Activated B cell treated with CpG ODN at 0.5 μM for 24 hours (primary cell): ENCODE measurements at regions not wholly inside any gene's neighbourhood (a gene's known extent, or its start where the extent isn't known, plus 50 kb on each side); places are given as distances from the start of the nearest gene placed in this dataset.

Experiments used
- ATAC-seq: fragments of 200-7000 bp; cut with Tn5 transposase; one replicate; pipeline ENCODE4 v1.10.0; 2021; ENCODE audit warnings: low read depth, mild to moderate bottlenecking, moderate library complexity
- CTCF ChIA-PET: fragments of 350-600 bp; sonication (Branson Sonifier 250); formaldehyde crosslinking; loops from one replicate; lab custom pipeline; 2021; ENCODE audit warnings: antibody characterized with exemption; lab: Charles Lee
- POLR2A ChIA-PET: fragments of 350-600 bp; sonication (Branson Sonifier 250); formaldehyde crosslinking; loops from one replicate; lab custom pipeline; 2021; ENCODE audit warnings: antibody characterized with exemption; lab: Charles Lee
- DNase-seq: peaks from one replicate; pipeline ENCODE4 v3.0.0; 2022
- H3K27ac Mint-ChIP-seq: one replicate; pipeline ENCODE4 v1.8.0; 2020; ENCODE audit warnings: mixed read lengths
- H3K27me3 Mint-ChIP-seq: one replicate; pipeline ENCODE4 v1.8.0; 2021; ENCODE audit warnings: mixed read lengths
- H3K36me3 Mint-ChIP-seq: one replicate; pipeline ENCODE4 v1.8.0; 2021; ENCODE audit warnings: low read depth, mixed read lengths
- H3K4me1 Mint-ChIP-seq: one replicate; pipeline ENCODE4 v1.8.0; 2021; ENCODE audit warnings: mixed read lengths
- H3K4me3 Mint-ChIP-seq: one replicate; pipeline ENCODE4 v1.8.0; 2020; ENCODE audit warnings: mild to moderate bottlenecking, mixed read lengths
- H3K9me3 Mint-ChIP-seq: one replicate; pipeline ENCODE4 v1.8.0; 2020; ENCODE audit warnings: mixed read lengths
- intact Hi-C: fragments of 100-400 bp; cut with micrococcal nuclease; formaldehyde crosslinking; loops from one replicate; pipeline ENCODE4 v1.15.1; 2024
- TF ChIP-seq, protein P1 (sequence below): fragments of 200-600 bp; IDR thresholded peaks from one replicate; pipeline ENCODE4 v1.8.0; 2022; ENCODE audit warnings: antibody characterized with exemption, mild to moderate bottlenecking

GRCh38 chr7:130993671-130994365 lies 259.8 kb upstream of the KLF14 start:
- Mint-ChIP-seq H3K4me3 (peak overlapping the region; percentile 12), H3K27ac (peak overlapping the region; percentile 77), H3K9me3 (no peaks in the 10 kb centered on the region), H3K27me3 (no peaks in the 10 kb centered on the region), H3K36me3 (peaks cover 35% of the 10 kb centered on the region), H3K4me1 (peaks cover 82% of the 10 kb centered on the region)
- POLR2A ChIA-PET: interaction anchor here (0.7 to 1.6 kb wide), 7 partner anchors 11 to 167 kb away, joined by 3 to 17 read pairs (median 6); no protein-coding TSS in a partner anchor
- ATAC-seq (peak; percentile 79), DNase-seq (no peak)
- TF ChIP-seq, protein P1, sequence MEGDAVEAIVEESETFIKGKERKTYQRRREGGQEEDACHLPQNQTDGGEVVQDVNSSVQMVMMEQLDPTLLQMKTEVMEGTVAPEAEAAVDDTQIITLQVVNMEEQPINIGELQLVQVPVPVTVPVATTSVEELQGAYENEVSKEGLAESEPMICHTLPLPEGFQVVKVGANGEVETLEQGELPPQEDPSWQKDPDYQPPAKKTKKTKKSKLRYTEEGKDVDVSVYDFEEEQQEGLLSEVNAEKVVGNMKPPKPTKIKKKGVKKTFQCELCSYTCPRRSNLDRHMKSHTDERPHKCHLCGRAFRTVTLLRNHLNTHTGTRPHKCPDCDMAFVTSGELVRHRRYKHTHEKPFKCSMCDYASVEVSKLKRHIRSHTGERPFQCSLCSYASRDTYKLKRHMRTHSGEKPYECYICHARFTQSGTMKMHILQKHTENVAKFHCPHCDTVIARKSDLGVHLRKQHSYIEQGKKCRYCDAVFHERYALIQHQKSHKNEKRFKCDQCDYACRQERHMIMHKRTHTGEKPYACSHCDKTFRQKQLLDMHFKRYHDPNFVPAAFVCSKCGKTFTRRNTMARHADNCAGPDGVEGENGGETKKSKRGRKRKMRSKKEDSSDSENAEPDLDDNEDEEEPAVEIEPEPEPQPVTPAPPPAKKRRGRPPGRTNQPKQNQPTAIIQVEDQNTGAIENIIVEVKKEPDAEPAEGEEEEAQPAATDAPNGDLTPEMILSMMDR: no peak
- intact Hi-C loops: loop anchor here (1.0 kb wide), 2 partner anchors 9 to 12 kb away; no protein-coding TSS in a partner anchor
- CTCF ChIA-PET: interaction anchor here (0.6 to 4.2 kb wide), 3 partner anchors 12 to 46 kb away, joined by 3 to 33 read pairs (median 6); no protein-coding TSS in a partner anchor

GRCh38 chr7:130994378-130995115 lies 260.5 kb upstream of the KLF14 start:
- H3K36me3 Mint-ChIP-seq: peaks cover 32% of the 10 kb centered on the region
- peaks cover 82% of the 10 kb centered on the region for H3K4me1 Mint-ChIP-seq
- DNase-seq (no peak), ATAC-seq (peak; percentile 11)
- CTCF ChIA-PET: interaction anchor here (0.9 to 4.2 kb wide), 3 partner anchors 12 to 98 kb away, joined by 4 to 33 read pairs (median 9); no protein-coding TSS in a partner anchor
- H3K27ac Mint-ChIP-seq: peak overlapping the region; percentile 77
- TF ChIP-seq, protein P1: no peak
- intact Hi-C loops: loop anchor here (1.0 to 5.0 kb wide), 3 partner anchors 9 to 38 kb away; no protein-coding TSS in a partner anchor
- H3K27me3 Mint-ChIP-seq: no peaks in the 10 kb centered on the region
- H3K4me3 Mint-ChIP-seq: peak overlapping the region; percentile 12
- H3K9me3 Mint-ChIP-seq: no peaks in the 10 kb centered on the region
- POLR2A ChIA-PET: interaction anchor here (0.5 to 2.9 kb wide), 11 partner anchors 12 to 167 kb away, joined by 3 to 17 read pairs (median 5); no protein-coding TSS in a partner anchor

- POLR2A ChIA-PET: interaction anchor here (0.5 to 2.9 kb wide), 9 partner anchors 12 to 45 kb away, joined by 3 to 17 read pairs (median 6); no protein-coding TSS in a partner anchor
- no peak for ATAC-seq
- H3K36me3 Mint-ChIP-seq: peaks cover 34% of the 10 kb centered on the region
- CTCF ChIA-PET: interaction anchor here (0.9 to 4.2 kb wide), 4 partner anchors 12 to 99 kb away, joined by 3 to 33 read pairs (median 6); no protein-coding TSS in a partner anchor
- H3K4me3 Mint-ChIP-seq: no peak overlapping the region
- TF ChIP-seq, protein P1: no peak
- DNase-seq: no peak
- no peaks in the 10 kb centered on the region for H3K27me3 Mint-ChIP-seq
- peaks cover 85% of the 10 kb centered on the region for H3K4me1 Mint-ChIP-seq
- intact Hi-C loops: loop anchor here (2.0 to 5.0 kb wide), 2 partner anchors 15 to 37 kb away; no protein-coding TSS in a partner anchor
- H3K27ac Mint-ChIP-seq: peak overlapping the region; percentile 79
- H3K9me3 Mint-ChIP-seq: no peaks in the 10 kb centered on the region
Observed at GRCh38 chr7:130995252-130996081, 261.5 kb upstream of the KLF14 start.

GRCh38 chr7:130996205-130996832 lies 262.3 kb upstream of the KLF14 start:
- intact Hi-C loops: loop anchor here (2.0 to 5.0 kb wide), 2 partner anchors 14 to 36 kb away; no protein-coding TSS in a partner anchor
- H3K36me3 Mint-ChIP-seq: peaks cover 29% of the 10 kb centered on the region
- no peaks in the 10 kb centered on the region for H3K9me3 Mint-ChIP-seq
- no peaks in the 10 kb centered on the region for H3K27me3 Mint-ChIP-seq
- peak overlapping the region; percentile 79 for H3K27ac Mint-ChIP-seq
- peak overlapping the region; percentile 4 for H3K4me3 Mint-ChIP-seq
- TF ChIP-seq, protein P1: no peak
- no peak for ATAC-seq
- no peak for DNase-seq
- ChIA-PET CTCF (interaction anchor here (0.9 to 4.2 kb wide), 4 partner anchors 11 to 100 kb away, joined by 3 to 33 read pairs (median 8); no protein-coding TSS in a partner anchor), POLR2A (interaction anchor here (0.6 to 2.9 kb wide), 9 partner anchors 8 to 61 kb away, joined by 4 to 8 read pairs (median 6); no protein-coding TSS in a partner anchor)
- H3K4me1 Mint-ChIP-seq: peaks cover 79% of the 10 kb centered on the region
